Endothelial cell of umbilical vein (primary cell): ENCODE measurements at regions not wholly inside any gene's neighbourhood (a gene's known extent, or its start where the extent isn't known, plus 50 kb on each side); places are given as distances from the start of the nearest gene placed in this dataset.

ENCODE experiments used
- BruUV-seq: library from RNA; stranded (reverse); fragments of 400-500 nt; replicated peaks from 2 replicates; lab custom pipeline; 2021; lab: Mats Ljungman, UMichigan
- CTCF ChIA-PET: fragments of 300-600, 350-600 bp; sonication (Branson Sonifier 250); formaldehyde crosslinking; loops from one replicate; lab custom pipeline; 2021; ENCODE audit warnings: antibody characterized with exemption, inconsistent platforms; lab: Charles Lee
- POLR2A ChIA-PET: fragments of 300-600, 350-600 bp; sonication (Branson Sonifier 250); formaldehyde crosslinking; loops from one replicate; lab custom pipeline; 2021; ENCODE audit warnings: antibody characterized with exemption, inconsistent platforms; lab: Charles Lee
- DNase-seq: peaks from one replicate; pipeline ENCODE4 v3.0.0-alpha.2; 2011; ENCODE audit warnings: low read depth, low spot score
- FAIRE-seq: peaks from 2 replicates; lab custom pipeline; 2011; peaks lifted over from hg19 to GRCh38; lab: Jason Lieb, UNC
- H2AFZ ChIP-seq: 2 replicates; pipeline ENCODE4 v1.6.0; 2012; ENCODE audit warnings: low read depth, low read length, control low read depth, inconsistent platforms
- H3K27ac ChIP-seq: 2 replicates; pipeline ENCODE4 v1.5.1; 2011; ENCODE audit warnings: low read depth, mild to moderate bottlenecking, control low read depth, low read length, moderate library complexity; ENCODE audit not compliant: insufficient read depth
- H3K27me3 ChIP-seq, 2 experiments: 2 replicates each; pipeline versions ENCODE4 v1.6.0 to v1.6.1; 2011; ENCODE audit warnings: low read length in 2 of 2, mixed read lengths in 1 of 2; ENCODE audit not compliant: control insufficient read depth in 2 of 2, insufficient read depth in 2 of 2
- H3K36me3 ChIP-seq, 2 experiments: 2 replicates in 1 of 2; 3 replicates in 1 of 2; pipeline ENCODE4 v1.5.1; 2011; ENCODE audit warnings: low read length in 2 of 2, mild to moderate bottlenecking in 1 of 2, moderate library complexity in 1 of 2; ENCODE audit not compliant: control insufficient read depth in 2 of 2, insufficient read depth in 2 of 2; ENCODE audit errors: extremely low read depth in 1 of 2
- H3K4me1 ChIP-seq: 3 replicates; pipeline ENCODE4 v1.5.1; 2011; ENCODE audit warnings: mild to moderate bottlenecking, low read length; ENCODE audit not compliant: control insufficient read depth, insufficient read depth; ENCODE audit errors: extremely low read depth
- H3K4me2 ChIP-seq: 2 replicates; pipeline ENCODE4 v1.6.1; 2011; ENCODE audit warnings: low read length, control low read depth, mixed read lengths; ENCODE audit not compliant: insufficient read depth
- H3K4me3 ChIP-seq, 3 experiments: fragments of 200-600 bp in 1 of 3; sonication (generic), shearing (Covaris generic) in 1 of 3; replicated peaks in 1 of 3; 2 replicates each; pipeline ENCODE4 v1.5.1; 2011 to 2016; ENCODE audit warnings: control low read depth in 3 of 3, low read length in 3 of 3, mild to moderate bottlenecking in 2 of 3, inconsistent platforms in 1 of 3, low read depth in 1 of 3, moderate library complexity in 1 of 3; ENCODE audit not compliant: insufficient read depth in 1 of 3
- H3K79me2 ChIP-seq: 2 replicates; pipeline ENCODE4 v1.6.0; 2012; ENCODE audit warnings: low read length, inconsistent platforms; ENCODE audit not compliant: control insufficient read depth, insufficient read depth
- H3K9ac ChIP-seq: replicated peaks from 2 replicates; pipeline ENCODE3; 2011; ENCODE audit warnings: low read length, control low read depth; ENCODE audit not compliant: insufficient read depth; ENCODE audit errors: extremely low read depth
- H3K9me1 ChIP-seq: replicated peaks from 3 replicates; pipeline ENCODE4 v1.6.0; 2011; ENCODE audit warnings: mild to moderate bottlenecking, low read length; ENCODE audit not compliant: control insufficient read depth, insufficient read depth; ENCODE audit errors: extremely low read depth
- H3K9me3 ChIP-seq: replicated peaks from 2 replicates; pipeline ENCODE4 v1.5.1; 2012; ENCODE audit warnings: low read length, inconsistent platforms; ENCODE audit not compliant: control insufficient read depth, insufficient read depth
- H4K20me1 ChIP-seq: replicated peaks from 2 replicates; pipeline ENCODE3; 2011; ENCODE audit warnings: mild to moderate bottlenecking, low read length; ENCODE audit not compliant: control insufficient read depth, insufficient read depth; ENCODE audit errors: extremely low read depth
- CTCF ChIP-seq, 2 donors: IDR thresholded peaks; 1 replicate in 1 of 2; 2 replicates in 1 of 2; pipeline ENCODE4 v1.5.1; 2011; ENCODE audit warnings: low read length in 2 of 2, mild to moderate bottlenecking in 2 of 2, moderate library complexity in 2 of 2, control low read depth in 1 of 2, inconsistent platforms in 1 of 2, low read depth in 1 of 2; ENCODE audit not compliant: insufficient read depth in 1 of 2; ENCODE audit errors: extremely low read depth in 1 of 2
- EZH2 ChIP-seq: IDR thresholded peaks from 2 replicates; pipeline ENCODE4 v1.6.1; 2012; ENCODE audit warnings: borderline replicate concordance, low read depth, mild to moderate bottlenecking, moderate library complexity, low read length, inconsistent platforms; ENCODE audit not compliant: severe bottlenecking
- FOS ChIP-seq: IDR thresholded peaks from 2 replicates; pipeline ENCODE4 v1.6.1; 2011; ENCODE audit warnings: mild to moderate bottlenecking, low read length, moderate library complexity, borderline replicate concordance; ENCODE audit not compliant: insufficient read depth
- GATA2 ChIP-seq: IDR thresholded peaks from 2 replicates; pipeline ENCODE4 v1.7.0; 2011; ENCODE audit warnings: low read depth, mild to moderate bottlenecking, moderate library complexity, mixed read lengths, low read length; ENCODE audit not compliant: insufficient read length, insufficient read depth
- JUN ChIP-seq: IDR thresholded peaks from 2 replicates; pipeline ENCODE4 v1.6.1; 2011; ENCODE audit warnings: borderline replicate concordance, low read depth; ENCODE audit not compliant: insufficient read length, insufficient read depth
- MYC ChIP-seq: IDR thresholded peaks from one replicate; pipeline ENCODE4 v1.6.1; 2011; ENCODE audit warnings: mild to moderate bottlenecking, low read depth, low read length
- POLR2A ChIP-seq: IDR thresholded peaks from 2 replicates; pipeline ENCODE4 v1.6.1; 2012; ENCODE audit warnings: low read depth, mild to moderate bottlenecking, control low read depth, low read length
- POLR2AphosphoS5 ChIP-seq: IDR thresholded peaks from 2 replicates; pipeline ENCODE4 v1.6.1; 2012; ENCODE audit warnings: low read depth, mild to moderate bottlenecking, control low read depth, low read length, moderate library complexity; ENCODE audit not compliant: insufficient read depth
- dilution Hi-C: fragments of 300-500 bp; cut with MboI; formaldehyde crosslinking; loops from one replicate; pipeline ENCODE4 v1.15.0; 2019; ENCODE audit warnings: low sequenced_read_pairs; ENCODE audit not compliant: extremely low pct_ligation_motif_present
- intact Hi-C: fragments of 100-400 bp; cut with micrococcal nuclease; formaldehyde crosslinking; loops from one replicate; pipeline ENCODE4 v1.10.0; 2022
- TF ChIP-seq, protein P1 (sequence below): IDR thresholded peaks from 2 replicates; pipeline ENCODE4 v1.6.1; 2011; ENCODE audit not compliant: insufficient read depth, insufficient read length

DNA sequence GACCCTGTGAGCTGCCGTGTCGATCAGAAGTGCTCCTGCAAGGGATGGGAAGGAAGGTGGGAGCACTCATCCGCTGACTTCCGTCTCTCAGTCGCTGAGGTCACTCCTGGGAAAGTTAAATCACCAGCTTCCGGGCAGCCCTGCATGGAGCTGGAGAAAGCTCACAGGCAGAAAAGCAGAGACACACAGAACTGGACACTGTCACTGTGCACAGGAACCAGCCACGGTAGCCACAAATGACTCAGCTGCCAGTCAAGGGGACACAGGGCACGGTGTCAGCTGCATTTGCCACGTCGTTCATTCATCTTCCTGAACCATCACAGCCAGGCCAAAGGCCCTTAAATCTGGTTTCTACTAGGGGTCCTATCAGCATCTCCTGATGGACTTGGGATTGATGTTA lies 226.4 kb upstream of the PSMD7 start:
- TF ChIP-seq MYC (no peak), FOS (no peak), JUN (no peak), CTCF (IDR thresholded peaks at IDR 0.05; ENCODE audit: extremely low read depth in 1 of 2, insufficient read depth in 1 of 2, low read depth in 1 of 2, low read length in 2 of 2) (no peak), EZH2 (no peak), POLR2AphosphoS5 (no peak), GATA2 (no peak), POLR2A (no peak)
- TF ChIP-seq, protein P1, sequence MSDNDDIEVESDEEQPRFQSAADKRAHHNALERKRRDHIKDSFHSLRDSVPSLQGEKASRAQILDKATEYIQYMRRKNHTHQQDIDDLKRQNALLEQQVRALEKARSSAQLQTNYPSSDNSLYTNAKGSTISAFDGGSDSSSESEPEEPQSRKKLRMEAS = no peak
- Histone ChIP-seq H4K20me1 (no peaks in the 10 kb centered on the region), H2AFZ (no peak overlapping the region), H3K4me1 (no peaks in the 10 kb centered on the region), H3K4me2 (no peak overlapping the region), H3K36me3 (no peaks in the 10 kb centered on the region), H3K9me3 (no peaks in the 10 kb centered on the region), H3K79me2 (no peaks in the 10 kb centered on the region), H3K27ac (no peak overlapping the region), H3K9me1 (no peaks in the 10 kb centered on the region), H3K9ac (no peak overlapping the region), H3K4me3 (no peak overlapping the region), H3K27me3 (no peaks in the 10 kb centered on the region)
- BruUV-seq = no TSS peak
- dilution Hi-C loops = no loop called here
- CTCF ChIA-PET = no interaction called here
- intact Hi-C loops = no loop called here
- FAIRE-seq (no peak), DNase-seq (no peak)
- POLR2A ChIA-PET = no interaction called here
